ENCODE measurements at regions not wholly inside any gene's neighbourhood (a gene's known extent, or its start where the extent isn't known, plus 50 kb on each side); places are given as distances from the start of the nearest gene placed in this dataset.

GRCh38 chr9:78763424-78763823 is 466.5 kb downstream of the PSAT1 start:
- DNase-seq, result no peak

- DNase-seq, result no peak
These were observed 468.9 kb downstream of the PSAT1 start for GRCh38 chr9:78765861-78766260.

- no peak for DNase-seq
These were observed 470.6 kb downstream of the PSAT1 start for GRCh38 chr9:78767490-78767889.

- no peak for DNase-seq
These were observed 472.8 kb downstream of the PSAT1 start for GRCh38 chr9:78769690-78770089.

- DNase-seq, result no peak
These were observed 478.3 kb downstream of the PSAT1 start for GRCh38 chr9:78775211-78775610.

GRCh38 chr9:78775696-78776295 is 478.9 kb downstream of the PSAT1 start:
- DNase-seq, result no peak

- DNase-seq, result no peak
These were observed 480.8 kb downstream of the PSAT1 start for GRCh38 chr9:78777747-78778146.

- DNase-seq, result no peak
These were observed 481.4 kb downstream of the PSAT1 start for GRCh38 chr9:78778318-78778717.

GRCh38 chr9:78778861-78779374 is 482.0 kb downstream of the PSAT1 start:
- DNase-seq, result no peak

GRCh38 chr9:78781681-78782080 is 484.8 kb downstream of the PSAT1 start:
- DNase-seq, result no peak

- DNase-seq, result no peak
These were observed 485.3 kb downstream of the PSAT1 start for GRCh38 chr9:78782234-78782633.

- no peak for DNase-seq
These were observed 485.9 kb downstream of the PSAT1 start for GRCh38 chr9:78782858-78783257.

- DNase-seq, result no peak
These were observed 486.8 kb downstream of the PSAT1 start for GRCh38 chr9:78783743-78784142.

- DNase-seq, result no peak
These were observed 489.9 kb downstream of the PSAT1 start for GRCh38 chr9:78786794-78787193.

- no peak for DNase-seq
These were observed 491.2 kb downstream of the PSAT1 start for GRCh38 chr9:78788101-78788500.

- DNase-seq, result no peak
These were observed 494.9 kb downstream of the PSAT1 start for GRCh38 chr9:78791779-78792178.

GRCh38 chr9:78792745-78793144 is 495.8 kb downstream of the PSAT1 start:
- DNase-seq, result no peak

GRCh38 chr9:78805771-78806170 is 508.8 kb downstream of the PSAT1 start:
- no peak for DNase-seq

GRCh38 chr9:78806492-78807160 is 509.7 kb downstream of the PSAT1 start:
- DNase-seq, result no peak

GRCh38 chr9:78807286-78807685 is 510.4 kb downstream of the PSAT1 start:
- no peak for DNase-seq

- no peak for DNase-seq
These were observed 511.1 kb downstream of the PSAT1 start for GRCh38 chr9:78808048-78808447.

GRCh38 chr9:78811622-78812276 is 514.8 kb downstream of the PSAT1 start:
- no peak for DNase-seq

GRCh38 chr9:78812665-78813064 is 515.7 kb downstream of the PSAT1 start:
- DNase-seq, result no peak

- no peak for DNase-seq
These were observed 516.8 kb downstream of the PSAT1 start for GRCh38 chr9:78813602-78814180.

Measured in stimulated activated CD4-positive, alpha-beta T cell treated with anti-CD3 and anti-CD28 coated beads, Interleukin-15, amount 100 ng/mL, for 24 hours (primary cell).